Keratinocyte (primary cell): ENCODE measurements at regions not wholly inside any gene's neighbourhood (a gene's known extent, or its start where the extent isn't known, plus 50 kb on each side); places are given as distances from the start of the nearest gene placed in this dataset.

Source experiments
- EZH2 ChIP-seq: IDR thresholded peaks from one replicate; pipeline ENCODE4 v1.6.1; 2012; ENCODE audit warnings: inconsistent platforms, mild to moderate bottlenecking, low read length, moderate library complexity
- TF ChIP-seq, protein P1 (sequence below), 3 experiments: IDR thresholded peaks in 1 of 3; conservative IDR thresholded peaks in 1 of 3; optimal IDR thresholded peaks in 1 of 3; 2 replicates in 2 of 3; 3 replicates in 1 of 3; pipeline versions ENCODE3 to v1.5.1; 2011; ENCODE audit warnings: low read length in 3 of 3, mild to moderate bottlenecking in 3 of 3, moderate library complexity in 2 of 3, control low read depth in 1 of 3, inconsistent platforms in 1 of 3; ENCODE audit not compliant: insufficient read depth in 2 of 3; ENCODE audit errors: extremely low read depth in 1 of 3

DNA sequence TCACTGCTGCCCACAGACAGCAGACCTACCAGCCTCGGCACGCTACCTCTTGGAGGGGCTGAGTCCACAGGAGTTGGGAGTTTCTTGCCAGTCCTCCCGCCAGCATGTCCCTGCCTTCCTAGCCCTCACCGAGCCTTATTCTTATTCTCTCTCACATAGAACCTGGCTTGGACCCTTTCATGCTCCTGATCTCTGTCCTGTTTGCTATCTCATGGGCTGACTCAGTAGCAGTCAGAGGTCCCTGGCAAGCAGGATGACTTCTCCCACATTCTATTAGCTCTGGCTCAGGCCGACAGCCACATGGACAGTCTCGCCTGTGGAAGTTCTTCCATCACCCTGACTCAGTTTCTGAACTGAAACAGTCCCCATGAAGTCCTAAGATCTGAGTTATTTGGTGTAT, 79.5 kb upstream of the ADRA1D start:
- no peak for TF ChIP-seq EZH2
- TF ChIP-seq, protein P1, sequence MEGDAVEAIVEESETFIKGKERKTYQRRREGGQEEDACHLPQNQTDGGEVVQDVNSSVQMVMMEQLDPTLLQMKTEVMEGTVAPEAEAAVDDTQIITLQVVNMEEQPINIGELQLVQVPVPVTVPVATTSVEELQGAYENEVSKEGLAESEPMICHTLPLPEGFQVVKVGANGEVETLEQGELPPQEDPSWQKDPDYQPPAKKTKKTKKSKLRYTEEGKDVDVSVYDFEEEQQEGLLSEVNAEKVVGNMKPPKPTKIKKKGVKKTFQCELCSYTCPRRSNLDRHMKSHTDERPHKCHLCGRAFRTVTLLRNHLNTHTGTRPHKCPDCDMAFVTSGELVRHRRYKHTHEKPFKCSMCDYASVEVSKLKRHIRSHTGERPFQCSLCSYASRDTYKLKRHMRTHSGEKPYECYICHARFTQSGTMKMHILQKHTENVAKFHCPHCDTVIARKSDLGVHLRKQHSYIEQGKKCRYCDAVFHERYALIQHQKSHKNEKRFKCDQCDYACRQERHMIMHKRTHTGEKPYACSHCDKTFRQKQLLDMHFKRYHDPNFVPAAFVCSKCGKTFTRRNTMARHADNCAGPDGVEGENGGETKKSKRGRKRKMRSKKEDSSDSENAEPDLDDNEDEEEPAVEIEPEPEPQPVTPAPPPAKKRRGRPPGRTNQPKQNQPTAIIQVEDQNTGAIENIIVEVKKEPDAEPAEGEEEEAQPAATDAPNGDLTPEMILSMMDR (optimal IDR thresholded peaks at IDR 0.05 in 1 of 3, IDR thresholded peaks at IDR 0.05 in 1 of 3, conservative IDR thresholded peaks at IDR 0.05 in 1 of 3; ENCODE audit: extremely low read depth in 1 of 3, insufficient read depth in 2 of 3, low read length in 3 of 3): no peak
